RPMI7951 (cell line): ENCODE measurements at regions not wholly inside any gene's neighbourhood (a gene's known extent, or its start where the extent isn't known, plus 50 kb on each side); places are given as distances from the start of the nearest gene placed in this dataset.

ENCODE experiments used
- DNase-seq: peaks from one replicate; pipeline ENCODE4 v3.0.0-alpha.2; 2012; ENCODE audit warnings: low read depth

DNA sequence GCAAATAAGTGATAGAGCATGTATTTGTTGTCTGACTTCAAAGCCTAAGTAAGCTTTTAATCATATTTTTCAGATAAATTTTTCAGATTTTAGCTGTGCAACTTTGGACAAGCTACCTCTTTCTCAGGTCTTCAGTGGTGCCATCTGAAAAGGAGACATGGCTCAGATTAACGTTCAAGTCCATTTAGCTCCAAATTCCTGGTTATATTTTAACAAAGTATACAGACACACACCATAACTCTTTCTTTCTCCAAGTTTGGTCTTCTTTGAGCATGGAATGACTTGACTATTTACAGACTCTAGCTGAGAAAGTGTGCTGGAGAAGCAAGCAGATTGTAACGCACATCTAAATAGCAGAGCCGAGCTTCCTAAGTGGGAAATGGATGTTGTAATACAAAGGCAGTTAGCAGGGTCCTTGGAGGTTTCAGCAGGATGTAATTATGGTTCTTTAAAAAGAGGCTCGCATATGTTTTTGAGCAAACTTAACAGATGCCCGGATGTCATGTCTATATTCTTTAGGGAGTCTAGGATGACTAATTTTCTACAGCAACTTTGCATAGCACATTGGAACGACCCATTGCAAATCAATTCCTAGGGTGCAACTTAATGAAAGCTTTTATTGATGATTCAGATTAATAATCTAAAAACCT, 128.1 kb upstream of the E2F8 start:
- DNase-seq, result peak; percentile 39

DNA sequence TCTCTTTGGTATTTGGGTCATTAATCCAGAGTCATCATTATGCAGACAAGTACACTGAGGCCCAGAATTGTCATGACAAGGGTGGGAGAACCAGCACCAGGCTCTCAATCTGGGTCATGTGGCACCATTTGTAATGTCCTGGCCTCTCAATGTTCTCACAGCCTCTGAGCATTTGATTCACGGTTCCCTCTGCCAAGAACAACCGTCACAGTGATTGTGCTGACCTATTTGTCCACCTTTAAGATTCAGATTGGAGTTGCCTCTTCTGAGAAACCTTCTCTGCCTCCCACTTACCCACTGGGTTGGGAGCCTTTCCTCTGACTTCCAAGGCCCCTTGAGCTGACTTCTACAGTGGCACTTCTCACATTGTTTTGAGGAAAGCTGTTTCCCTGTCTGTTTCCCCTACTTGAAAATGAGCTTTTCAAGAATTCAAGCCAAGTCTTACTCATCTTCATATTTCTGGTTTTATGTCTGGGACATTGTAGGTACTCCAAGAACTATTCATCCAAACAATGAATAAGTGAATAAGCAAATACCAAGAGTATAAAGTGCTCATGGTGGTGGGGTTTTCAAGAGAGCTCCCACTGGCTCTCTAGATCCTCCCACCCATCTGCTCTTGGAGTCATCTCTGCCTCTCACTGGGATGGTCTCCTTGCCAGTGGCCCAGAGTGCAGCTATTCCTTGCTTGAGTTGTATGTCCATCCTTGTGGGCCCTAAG, 126.4 kb upstream of the E2F8 start:
- no peak for DNase-seq

DNA sequence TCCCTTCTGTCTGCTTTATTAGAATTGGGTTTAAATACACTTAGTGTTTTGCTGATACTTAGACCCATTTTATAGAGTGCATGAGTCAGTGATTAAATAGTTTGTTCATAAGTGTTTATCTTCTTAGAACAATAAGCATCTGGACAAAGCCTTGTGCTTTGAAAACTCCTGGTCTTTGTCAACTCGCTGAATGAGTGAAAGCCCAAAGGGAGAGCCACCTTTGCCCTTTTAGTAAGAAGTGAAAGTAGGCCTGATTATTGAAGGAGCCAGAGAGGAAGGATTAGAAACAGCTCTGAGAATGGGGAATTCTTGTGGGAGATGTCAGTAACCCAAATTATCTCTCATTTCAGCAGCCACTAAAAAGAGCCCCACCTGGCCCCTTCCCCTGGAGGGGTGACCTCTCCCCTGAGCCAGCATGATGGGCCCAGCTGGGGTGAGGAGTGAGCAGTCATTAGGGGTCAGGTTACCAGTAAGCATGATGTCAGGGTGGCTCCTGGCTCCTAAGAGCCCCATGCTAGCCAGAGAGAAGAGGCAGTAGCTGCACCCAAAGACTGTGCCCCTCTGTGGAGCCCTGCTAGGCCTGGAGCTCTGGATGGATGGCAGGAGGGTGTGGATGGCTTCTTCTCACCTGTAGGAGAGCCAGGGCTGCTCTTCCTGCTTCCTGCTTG, 125.1 kb upstream of the E2F8 start:
- DNase-seq, result no peak

DNA sequence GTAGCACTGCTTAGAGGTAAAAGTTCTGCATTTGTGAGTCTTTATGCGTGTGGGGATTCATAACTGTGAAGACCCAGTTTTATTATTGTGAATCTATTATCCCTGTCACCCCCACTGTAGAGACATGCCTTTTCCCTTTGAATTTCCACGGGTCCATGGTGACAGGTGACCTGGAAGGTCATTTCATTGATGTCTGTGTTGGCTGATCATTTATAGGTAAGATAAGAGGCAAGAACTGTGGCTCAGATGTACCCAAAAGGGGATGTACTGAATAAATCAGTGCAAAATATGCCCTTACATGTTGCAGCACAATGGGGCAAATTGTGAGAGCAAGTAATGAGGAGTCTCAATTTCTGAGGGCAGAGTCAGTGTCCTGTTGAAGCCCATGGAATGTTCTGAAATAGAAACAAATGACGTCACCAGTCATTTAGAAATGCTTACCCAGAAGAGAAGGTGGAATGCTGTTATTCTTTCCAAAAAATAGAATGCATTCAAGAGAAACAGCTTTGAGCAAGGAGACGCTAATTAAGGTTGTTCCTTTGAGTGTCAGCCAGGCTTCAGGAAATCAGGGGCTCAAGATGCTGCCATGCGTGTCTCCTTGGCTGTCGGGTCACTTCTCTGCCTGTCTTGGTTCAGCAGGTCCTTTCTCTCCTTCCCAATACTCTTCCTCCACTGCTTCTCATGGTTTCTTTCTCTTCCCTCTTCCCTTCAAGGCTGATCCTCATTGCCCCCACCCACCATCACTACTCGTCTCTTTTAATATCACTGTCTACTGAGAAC, 118.7 kb upstream of the E2F8 start:
- DNase-seq, result no peak

DNA sequence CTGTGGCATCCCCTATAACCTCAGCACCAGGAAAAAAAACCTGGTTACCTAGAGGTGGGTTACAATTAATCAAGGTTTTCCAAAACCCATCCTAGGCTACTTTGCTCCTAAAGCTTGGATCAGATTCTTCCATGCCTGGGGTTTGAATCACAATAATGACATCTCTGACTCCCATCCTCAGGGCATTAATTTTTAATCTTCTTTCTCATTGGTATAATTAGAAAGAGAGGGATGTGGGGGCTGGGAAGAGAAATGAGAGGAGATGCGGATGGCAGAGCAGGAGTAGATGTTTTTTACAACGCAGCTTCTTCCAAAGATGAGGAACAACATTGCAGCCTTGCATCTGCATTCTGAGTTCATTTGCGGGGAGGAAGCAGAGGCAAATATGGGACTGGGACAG, 117.2 kb upstream of the E2F8 start:
- DNase-seq, result no peak

DNA sequence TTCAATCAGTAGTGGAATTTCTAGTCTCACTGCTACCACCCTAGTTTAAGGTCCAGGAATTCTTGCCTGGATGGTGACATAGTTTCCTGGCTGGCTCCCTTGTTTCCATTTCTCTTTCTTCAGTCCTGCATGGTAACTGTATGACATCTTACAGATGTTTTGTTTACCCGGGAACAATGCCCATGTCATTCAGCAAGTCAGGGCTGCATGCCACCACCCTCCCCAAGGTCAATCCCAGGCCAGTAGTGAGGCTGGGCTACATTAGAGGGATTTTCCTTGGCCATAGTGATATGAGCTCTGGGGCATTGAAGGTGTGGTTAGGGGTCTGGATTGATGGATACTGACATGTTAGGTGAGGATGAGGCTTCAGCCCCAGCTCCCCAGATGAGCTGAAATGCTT, 114.9 kb upstream of the E2F8 start:
- no peak for DNase-seq

DNA sequence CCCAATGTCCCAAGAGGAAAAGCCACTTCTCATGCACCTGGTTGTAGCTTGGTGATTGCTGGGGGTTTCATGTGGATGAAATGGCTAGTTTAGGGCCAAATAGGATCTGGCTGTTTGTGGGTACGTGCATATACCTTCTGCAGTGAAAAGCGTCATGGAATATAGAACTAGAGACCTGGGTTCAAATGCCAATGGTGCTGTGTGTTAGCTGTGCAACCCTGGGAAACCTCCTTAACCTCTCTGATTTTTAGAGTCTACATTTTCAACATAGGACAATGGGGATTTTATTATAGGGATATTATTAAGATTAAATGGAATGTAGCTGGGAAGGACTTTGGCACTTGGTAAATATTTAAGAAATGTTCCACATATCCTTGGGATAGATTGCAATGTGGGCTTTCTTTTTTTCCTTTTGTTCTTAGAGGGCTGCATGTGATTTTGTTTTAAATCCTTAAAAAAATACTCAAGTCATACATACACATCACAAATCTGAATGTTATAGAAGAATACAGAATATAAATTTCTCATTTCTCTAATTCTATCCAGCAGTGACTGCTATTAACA, 112.6 kb upstream of the E2F8 start:
- no peak for DNase-seq

DNA sequence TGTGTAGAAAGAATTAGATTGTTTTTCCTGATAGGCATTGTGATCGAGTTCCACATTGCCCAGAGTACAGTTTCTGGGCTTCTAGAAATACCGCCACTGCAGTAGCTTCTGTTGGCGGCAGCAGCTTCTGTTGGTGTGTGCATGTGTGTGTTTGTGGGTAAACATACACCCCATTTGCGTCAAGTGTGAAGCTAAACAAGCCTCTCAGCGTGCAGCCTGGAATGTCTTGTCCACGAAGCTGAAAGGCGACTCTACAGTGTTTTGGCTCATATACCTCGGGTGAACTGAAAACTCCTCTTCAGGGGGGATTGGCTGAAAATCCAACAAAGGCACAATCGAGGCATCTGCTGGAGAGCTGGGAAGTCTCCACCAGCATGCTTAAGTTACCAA, 112.0 kb upstream of the E2F8 start:
- no peak for DNase-seq

DNA sequence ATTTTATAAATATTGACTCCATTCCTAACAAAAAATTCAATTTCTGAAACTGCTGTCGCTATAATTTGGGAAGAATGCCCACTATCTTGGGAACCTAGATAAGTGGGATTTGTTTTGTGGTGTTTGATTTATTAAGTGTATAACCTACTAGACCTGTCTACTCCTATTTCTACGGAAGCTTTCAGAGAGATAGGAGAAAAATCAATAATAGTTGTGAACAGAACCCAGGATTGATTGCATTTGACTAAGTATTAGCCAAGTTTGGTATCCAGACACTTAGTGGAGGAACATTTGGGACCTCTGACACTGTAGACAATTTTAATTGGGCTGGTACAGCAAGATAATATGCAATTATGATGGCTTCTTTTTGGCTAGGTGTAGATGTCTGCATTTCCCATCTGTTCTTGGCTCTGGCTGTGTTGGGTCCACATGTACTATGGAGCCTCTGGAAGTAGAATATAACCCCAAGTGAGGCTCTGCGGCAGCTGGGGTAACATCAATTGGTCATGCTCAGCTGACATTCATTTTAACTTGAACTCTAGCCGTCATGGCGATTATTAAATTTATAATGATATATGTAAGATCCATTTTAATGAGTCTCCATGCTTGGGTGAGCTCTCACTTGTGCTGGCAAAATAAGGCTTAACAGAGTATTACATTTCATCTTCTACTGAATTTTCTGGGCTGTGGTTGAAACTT, 111.5 kb upstream of the E2F8 start:
- DNase-seq, result no peak

DNA sequence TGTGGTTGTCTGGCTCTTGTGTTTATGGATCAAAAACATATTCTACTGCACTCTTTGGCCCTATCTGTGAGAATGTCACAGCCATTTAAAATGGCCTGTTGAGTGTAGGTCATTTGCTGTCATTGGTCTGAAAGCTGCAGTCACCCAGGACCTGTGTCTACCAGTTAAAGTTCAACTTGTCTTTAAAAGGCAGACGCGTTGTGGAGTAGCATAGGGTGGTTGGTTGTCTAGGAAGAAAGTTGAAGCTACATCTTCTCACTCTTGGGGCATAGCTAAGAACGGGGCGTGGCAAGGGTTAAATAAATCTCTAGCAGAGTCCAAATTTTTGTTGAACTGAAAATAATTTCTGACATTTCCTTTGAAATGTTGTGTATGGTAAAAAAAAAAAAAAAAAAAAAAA, 110.7 kb upstream of the E2F8 start:
- no peak for DNase-seq

DNA sequence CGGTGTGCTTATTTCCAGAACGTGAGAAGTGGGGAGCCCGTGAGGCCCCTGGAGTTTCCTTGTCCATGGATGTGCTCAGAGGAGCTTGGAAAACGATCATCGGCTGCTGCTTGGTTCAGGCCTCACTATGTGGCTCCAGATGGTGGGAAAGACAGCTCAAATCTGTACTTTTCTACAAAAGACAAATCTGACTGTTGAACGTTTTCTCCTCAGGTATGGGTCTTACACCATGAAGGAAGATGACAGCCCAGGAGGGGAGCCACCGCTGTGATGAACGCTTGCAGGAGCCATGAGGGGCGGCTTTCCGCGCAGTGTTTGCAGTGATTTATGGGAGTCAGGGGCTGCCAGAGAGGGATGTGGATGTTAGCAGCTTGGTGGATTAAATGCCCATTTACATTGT, 109.4 kb upstream of the E2F8 start:
- no peak for DNase-seq

DNA sequence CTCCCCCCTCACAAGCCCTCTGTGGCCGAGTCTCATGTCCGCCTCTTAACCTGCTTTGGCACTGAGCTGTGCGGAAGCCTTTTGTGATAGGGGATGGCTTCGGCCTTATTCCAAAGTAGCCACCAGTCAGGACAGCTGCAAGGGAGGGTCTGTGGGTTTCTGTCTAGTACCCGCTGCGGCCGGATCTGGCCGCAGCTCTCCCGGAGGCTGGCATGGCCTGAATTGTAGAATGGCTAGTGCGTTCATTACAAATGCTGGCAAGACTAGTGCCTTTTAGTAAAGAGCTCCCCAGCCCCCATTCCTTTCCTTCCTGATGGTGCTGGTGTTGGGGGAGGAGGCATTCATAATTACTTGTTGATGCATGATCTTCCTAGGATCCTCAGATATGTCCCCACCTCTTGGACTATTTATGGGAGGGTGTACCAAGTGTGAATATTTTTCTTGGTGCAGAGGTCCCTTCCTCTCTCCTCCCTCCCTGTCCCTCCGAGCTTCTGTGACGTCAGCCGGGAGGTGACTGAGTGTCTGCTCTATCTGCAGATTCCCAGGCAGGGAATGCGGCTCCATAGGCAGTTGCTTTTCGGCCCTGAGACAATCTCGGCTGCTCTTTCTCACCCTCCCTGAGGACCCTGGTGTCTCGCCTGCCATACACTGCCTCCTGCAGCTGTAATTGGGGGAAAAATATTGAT, 108.7 kb upstream of the E2F8 start:
- DNase-seq, result peak; percentile 50

DNA sequence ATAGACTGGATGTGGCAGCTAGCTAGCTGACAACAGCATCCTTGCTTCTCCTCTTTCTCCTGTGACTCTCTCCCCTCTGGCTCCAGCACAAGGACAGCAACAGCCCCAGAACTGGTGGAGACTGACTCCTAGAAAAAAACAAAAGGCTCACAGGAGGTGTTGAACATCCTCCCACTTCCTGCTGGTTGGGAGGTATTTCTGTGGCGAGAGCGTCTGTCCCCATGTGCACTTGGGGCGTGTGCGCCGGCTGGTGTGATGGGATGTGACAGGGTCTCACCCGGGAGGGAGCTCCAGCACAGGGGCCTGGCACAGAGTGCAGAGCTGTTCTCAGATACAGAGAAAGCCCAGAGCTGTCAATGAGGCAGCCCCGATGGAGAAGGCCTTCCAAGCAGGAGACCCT, 107.2 kb upstream of the E2F8 start:
- DNase-seq, result no peak

DNA sequence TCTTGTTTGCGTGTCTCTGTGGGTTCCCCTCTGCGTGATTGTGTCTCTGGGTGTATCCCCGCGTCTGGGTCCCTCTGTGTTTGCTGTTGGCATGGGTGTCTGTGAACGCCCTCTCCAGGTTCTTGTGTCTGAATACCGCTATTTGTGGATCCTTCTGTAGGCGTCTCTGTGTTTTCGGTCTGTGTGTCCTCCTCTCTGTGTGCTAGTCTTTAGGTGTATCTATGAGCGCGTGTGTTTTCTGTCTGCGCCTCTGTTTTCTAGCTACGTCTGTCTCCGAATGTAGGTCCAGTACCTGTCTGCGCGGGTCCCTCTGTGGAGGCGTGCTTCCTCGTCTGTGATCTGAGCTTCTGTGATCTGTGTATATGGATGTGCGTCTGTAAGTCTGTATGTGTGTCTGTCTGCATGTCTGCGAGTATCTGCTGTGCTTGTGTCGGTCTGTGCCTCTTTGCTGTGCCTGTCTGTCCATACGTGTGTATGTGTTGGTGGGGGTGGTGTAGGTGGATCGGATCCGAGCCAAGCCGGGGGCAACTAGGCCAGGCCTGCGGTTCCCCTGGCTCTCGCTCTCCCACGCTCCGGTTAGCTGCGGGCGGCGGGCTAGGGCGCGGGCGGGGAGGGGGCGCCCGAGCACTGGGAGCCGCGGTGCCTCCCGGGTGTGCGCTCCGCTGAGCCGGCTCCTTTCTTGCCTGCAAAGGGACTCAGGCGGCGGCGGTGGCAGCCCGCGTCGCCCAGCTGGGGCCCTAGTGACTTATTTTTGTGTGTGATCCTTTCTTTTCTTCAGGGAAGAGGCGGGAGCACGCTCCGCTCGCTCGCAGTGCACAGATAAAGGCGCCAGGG, 105.3 kb upstream of the E2F8 start:
- no peak for DNase-seq

DNA sequence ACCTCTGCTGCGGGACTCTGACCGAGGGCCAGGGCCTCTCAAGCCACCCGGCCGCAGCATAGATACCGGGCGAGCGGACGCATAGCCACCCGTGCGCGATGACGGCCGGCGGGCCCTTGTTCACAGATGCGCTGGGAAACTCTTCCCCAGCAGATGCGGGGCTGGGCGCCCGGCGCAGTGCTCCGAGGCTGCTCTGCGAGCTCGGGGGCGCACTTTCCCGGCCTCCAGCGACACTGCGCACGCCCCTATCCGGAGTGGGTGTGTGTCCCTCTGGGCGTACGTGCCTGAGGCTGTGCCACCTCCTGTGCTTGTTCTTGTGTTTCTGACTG, 104.7 kb upstream of the E2F8 start:
- no peak for DNase-seq

DNA sequence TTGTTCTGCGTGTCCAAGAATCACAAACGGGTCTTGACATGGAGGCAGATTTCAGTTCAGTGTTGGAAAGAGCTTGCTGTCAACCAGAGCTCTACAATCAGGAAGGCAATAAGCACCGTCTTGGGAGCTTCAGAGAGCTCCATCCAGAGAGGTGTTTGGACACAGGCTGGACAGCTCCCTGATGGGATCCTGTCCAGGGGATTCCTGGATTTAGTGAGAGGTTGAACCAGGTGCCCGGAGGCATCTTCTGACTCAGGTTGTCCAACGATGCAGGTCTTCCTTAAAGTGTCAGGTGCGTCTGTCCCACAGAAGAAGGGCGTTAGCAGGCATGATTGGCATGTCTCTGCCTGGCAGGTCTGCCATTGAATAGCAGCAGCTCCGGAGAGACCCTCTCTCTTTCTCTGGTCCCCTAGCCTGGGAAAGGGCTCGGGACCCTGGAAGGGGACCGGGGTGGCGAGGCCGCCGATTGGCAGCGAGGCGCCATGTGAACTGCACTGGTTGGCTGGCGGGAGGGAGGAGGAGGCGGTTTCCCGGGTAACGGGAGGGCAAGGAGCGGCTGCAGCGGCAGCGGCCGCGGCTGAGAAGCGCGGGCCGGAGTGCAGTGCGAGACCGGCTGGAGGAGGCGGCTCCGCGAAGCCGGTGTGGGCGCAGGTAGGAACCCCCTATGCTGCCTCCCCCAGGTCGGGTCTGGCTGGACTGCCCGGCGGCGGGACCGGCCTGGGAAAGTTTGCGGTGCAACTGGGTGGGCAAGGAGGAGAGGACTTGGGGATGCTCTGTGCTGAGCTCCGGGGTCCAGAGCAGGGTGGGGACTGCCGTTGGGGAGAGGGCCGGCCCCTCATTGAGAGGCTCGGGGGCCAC, 104.1 kb upstream of the E2F8 start:
- no peak for DNase-seq

DNA sequence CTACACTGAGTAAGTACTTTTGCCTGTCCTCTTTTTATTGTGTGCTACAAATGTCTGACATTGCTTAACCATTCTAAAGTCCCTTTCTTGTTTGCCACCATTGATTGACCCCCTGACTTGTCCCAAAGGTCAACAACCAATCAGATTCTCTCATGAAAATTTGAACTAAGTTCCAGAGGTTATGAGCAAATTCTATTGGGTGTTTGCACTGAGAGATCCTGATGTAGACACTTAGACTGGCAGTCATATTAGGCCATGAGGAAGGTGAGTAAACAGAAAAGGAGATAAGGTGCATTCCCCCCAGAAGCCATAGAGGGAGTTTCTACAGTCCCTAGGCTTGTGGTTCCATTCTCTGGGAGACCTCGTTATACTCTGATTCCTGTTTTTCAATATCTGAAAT, 101.3 kb upstream of the E2F8 start:
- DNase-seq, result no peak

DNA sequence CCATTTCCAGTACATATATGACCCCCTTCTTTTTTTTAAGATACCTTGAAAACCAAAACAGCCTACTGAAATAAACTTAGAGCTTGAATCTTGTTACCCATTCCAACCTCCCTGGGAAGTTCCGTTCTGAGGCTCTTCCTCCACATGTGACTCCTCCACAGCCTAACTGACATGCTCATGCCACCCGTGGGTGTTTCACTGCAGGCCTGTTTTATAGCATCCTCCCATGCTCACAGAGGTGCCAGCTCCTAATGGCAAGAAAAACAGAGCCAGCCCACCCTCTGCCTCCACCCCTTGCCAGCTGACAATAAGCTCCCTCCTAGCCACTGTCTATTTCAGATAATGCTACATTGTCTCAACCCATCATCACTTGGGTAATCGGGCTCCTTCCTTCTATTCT, 97.6 kb upstream of the E2F8 start:
- DNase-seq, result no peak

DNA sequence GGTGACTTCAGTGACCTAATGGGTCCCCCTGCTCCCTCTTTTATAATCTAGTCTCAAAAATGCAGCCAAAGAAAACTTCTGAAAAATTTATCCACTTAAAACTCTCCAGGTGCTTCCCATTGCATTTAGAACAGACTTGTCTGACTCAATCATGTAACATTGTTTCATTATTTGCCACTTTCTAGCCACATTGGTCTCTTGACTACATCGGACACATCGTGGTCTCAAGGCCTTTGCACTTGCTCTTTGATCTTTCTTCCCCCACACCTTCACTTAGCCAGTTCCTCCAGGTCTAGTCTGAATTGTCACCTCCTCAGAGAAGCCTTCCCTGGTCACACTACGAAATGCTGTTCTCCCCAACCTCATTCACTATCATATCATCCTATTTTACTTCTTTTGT, 97.0 kb upstream of the E2F8 start:
- no peak for DNase-seq
